ENCODE measurements at regions not wholly inside any gene's neighbourhood (a gene's known extent, or its start where the extent isn't known, plus 50 kb on each side); places are given as distances from the start of the nearest gene placed in this dataset.

GRCh38 chr2:17276220-17276619, 242.0 kb downstream of the RAD51AP2 start:
- intact Hi-C loops (cut with micrococcal nuclease; ENCODE audit: unreplicated experiment) (no loop called here), in situ Hi-C loops (cut with HindIII; ENCODE audit: low pct_unique_long_range_greater_than_20kb, low sequenced_read_pairs) (no loop called here)
- no peaks in the 10 kb centered on the region; the same call in 1 of the 2 replicates for H3K36me3 ChIP-seq (ENCODE audit: control insufficient read depth, insufficient read depth, low read length)
- H3K9me3 ChIP-seq (ENCODE audit: control insufficient read depth, insufficient read depth, low read depth, low read length): no peaks in the 10 kb centered on the region
- CTCF ChIA-PET: no interaction called here
- DNase-seq (ENCODE audit: low read depth, low spot score): no peak
- H3K4me1 ChIP-seq (ENCODE audit: control insufficient read depth, insufficient read depth, low read length): no peaks in the 10 kb centered on the region
- BruUV-seq (replicated peaks): no TSS peak
- ATAC-seq: no peak
- POLR2A ChIA-PET: no interaction called here
- H3K4me3 ChIP-seq (ENCODE audit: low read depth in 2 of 2, low read length in 2 of 2): no peak overlapping the region
- TF ChIP-seq REST (IDR thresholded peaks at IDR 0.05; ENCODE audit: insufficient read depth in 1 of 2, low read depth in 2 of 2, low read length in 1 of 2) (no peak), POLR2AphosphoS5 (IDR thresholded peaks at IDR 0.05; ENCODE audit: low read depth, low read length) (no peak), TCF7L2 (IDR thresholded peaks at IDR 0.05; ENCODE audit: low read depth, low read length) (no peak), SIN3A (IDR thresholded peaks at IDR 0.05; ENCODE audit: borderline replicate concordance, insufficient read depth, low read depth, low read length) (no peak), CTCF (IDR thresholded peaks at IDR 0.05) (no peak)
- no peaks in the 10 kb centered on the region for H3K27me3 ChIP-seq (ENCODE audit: control insufficient read depth, insufficient read depth, low read length)
- H3K27ac ChIP-seq (ENCODE audit: low read length): no peak overlapping the region

GRCh38 chr2:17272652-17273525, 245.4 kb downstream of the RAD51AP2 start:
- TF ChIP-seq POLR2AphosphoS5 (IDR thresholded peaks at IDR 0.05; ENCODE audit: low read depth, low read length) (no peak), SIN3A (IDR thresholded peaks at IDR 0.05; ENCODE audit: borderline replicate concordance, insufficient read depth, low read depth, low read length) (no peak), REST (IDR thresholded peaks at IDR 0.05; ENCODE audit: insufficient read depth in 1 of 2, low read depth in 2 of 2, low read length in 1 of 2) (no peak), TCF7L2 (IDR thresholded peaks at IDR 0.05; ENCODE audit: low read depth, low read length) (no peak), CTCF (IDR thresholded peaks at IDR 0.05) (no peak)
- Histone ChIP-seq H3K27me3 (ENCODE audit: control insufficient read depth, insufficient read depth, low read length) (no peaks in the 10 kb centered on the region), H3K4me1 (ENCODE audit: control insufficient read depth, insufficient read depth, low read length) (no peaks in the 10 kb centered on the region), H3K4me3 (ENCODE audit: low read depth in 2 of 2, low read length in 2 of 2) (no peak overlapping the region), H3K9me3 (ENCODE audit: control insufficient read depth, insufficient read depth, low read depth, low read length) (no peaks in the 10 kb centered on the region), H3K27ac (ENCODE audit: low read length) (no peak overlapping the region), H3K36me3 (ENCODE audit: control insufficient read depth, insufficient read depth, low read length) (no peaks in the 10 kb centered on the region)
- CTCF ChIA-PET: no interaction called here
- no peak for ATAC-seq
- in situ Hi-C loops (cut with HindIII; ENCODE audit: low pct_unique_long_range_greater_than_20kb, low sequenced_read_pairs): no loop called here
- BruUV-seq (replicated peaks): no TSS peak
- intact Hi-C loops (cut with micrococcal nuclease; ENCODE audit: unreplicated experiment): no loop called here
- DNase-seq (ENCODE audit: low read depth, low spot score): no peak
- POLR2A ChIA-PET: no interaction called here

Measured in Panc1 (cell line).